ENCODE measurements at regions not wholly inside any gene's neighbourhood (a gene's known extent, or its start where the extent isn't known, plus 50 kb on each side); places are given as distances from the start of the nearest gene placed in this dataset.

GRCh38 chr15:93829115-93829870 is 402.1 kb upstream of the MCTP2 start:
- H3K4me1 ChIP-seq (ENCODE audit: control insufficient read depth in 2 of 3, insufficient read depth in 2 of 3, low read depth in 1 of 3, low read length in 3 of 3), result no peaks in the 10 kb centered on the region
- intact Hi-C loops (cut with DNase I), result no loop called here
- no peak for TF ChIP-seq CTCF (IDR thresholded peaks at IDR 0.05; ENCODE audit: borderline replicate concordance, extremely low read depth, insufficient read depth)
- no peaks in the 10 kb centered on the region for H3K9me3 ChIP-seq (ENCODE audit: control insufficient read depth in 2 of 3, insufficient read depth in 1 of 3, low read length in 3 of 3)
- H3K27me3 ChIP-seq (ENCODE audit: control insufficient read depth, insufficient read depth, low read length), result no peaks in the 10 kb centered on the region
- DNase-seq, result no peak
- H3K36me3 ChIP-seq (ENCODE audit: control insufficient read depth in 2 of 3, insufficient read depth in 3 of 3, low read length in 3 of 3), result no peaks in the 10 kb centered on the region
- H3K4me3 ChIP-seq (ENCODE audit: low read length in 3 of 3), result no peak overlapping the region
- no peak overlapping the region for H3K9ac ChIP-seq (ENCODE audit: low read length in 3 of 3)
- no peak for FAIRE-seq
- H3K27ac ChIP-seq (ENCODE audit: low read depth in 2 of 2, low read length in 2 of 2), result no peak overlapping the region

GRCh38 chr15:93826790-93827189 is 404.6 kb upstream of the MCTP2 start:
- H3K27me3 ChIP-seq (ENCODE audit: control insufficient read depth, insufficient read depth, low read length), result no peaks in the 10 kb centered on the region
- intact Hi-C loops (cut with DNase I), result no loop called here

DNA sequence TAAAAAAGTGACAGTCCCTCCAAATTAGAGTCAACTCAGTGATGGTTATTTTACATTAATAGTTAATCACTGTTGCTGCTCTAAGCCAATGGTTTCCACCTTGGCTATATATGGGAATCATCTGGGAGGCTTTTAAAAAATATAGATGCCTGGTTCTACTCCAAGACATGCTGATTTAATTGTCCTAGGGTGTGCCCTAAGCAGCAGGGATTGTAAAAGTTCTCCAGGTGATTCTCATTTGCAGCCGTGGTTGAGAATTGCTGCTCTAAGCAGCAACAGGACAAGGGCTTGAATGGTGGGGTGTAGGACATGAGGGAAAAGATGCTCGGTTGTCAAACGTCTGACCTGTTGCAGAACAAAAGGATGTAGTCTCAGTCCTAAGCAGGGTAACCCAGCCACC is 405.1 kb upstream of the MCTP2 start:
- no peak for TF ChIP-seq CTCF (IDR thresholded peaks at IDR 0.05; ENCODE audit: borderline replicate concordance, extremely low read depth, insufficient read depth)
- Histone ChIP-seq H3K9ac (ENCODE audit: low read length in 3 of 3) (no peak overlapping the region), H3K4me1 (ENCODE audit: control insufficient read depth in 2 of 3, insufficient read depth in 2 of 3, low read depth in 1 of 3, low read length in 3 of 3) (no peaks in the 10 kb centered on the region), H3K36me3 (ENCODE audit: control insufficient read depth in 2 of 3, insufficient read depth in 3 of 3, low read length in 3 of 3) (no peaks in the 10 kb centered on the region), H3K4me3 (ENCODE audit: low read length in 3 of 3) (no peak overlapping the region), H3K27ac (ENCODE audit: low read depth in 2 of 2, low read length in 2 of 2) (no peak overlapping the region), H3K9me3 (ENCODE audit: control insufficient read depth in 2 of 3, insufficient read depth in 1 of 3, low read length in 3 of 3) (no peaks in the 10 kb centered on the region), H3K27me3 (ENCODE audit: control insufficient read depth, insufficient read depth, low read length) (no peaks in the 10 kb centered on the region)
- DNase-seq (no peak), FAIRE-seq (no peak)
- intact Hi-C loops (cut with DNase I), result no loop called here

More at GRCh38 chr15:93826790-93827189, 404.6 kb upstream of the MCTP2 start:
- FAIRE-seq (no peak), DNase-seq (no peak)
- Histone ChIP-seq H3K9ac (ENCODE audit: low read length in 3 of 3) (no peak overlapping the region), H3K4me3 (ENCODE audit: low read length in 3 of 3) (no peak overlapping the region), H3K4me1 (ENCODE audit: control insufficient read depth in 2 of 3, insufficient read depth in 2 of 3, low read depth in 1 of 3, low read length in 3 of 3) (no peaks in the 10 kb centered on the region), H3K36me3 (ENCODE audit: control insufficient read depth in 2 of 3, insufficient read depth in 3 of 3, low read length in 3 of 3) (no peaks in the 10 kb centered on the region), H3K9me3 (ENCODE audit: control insufficient read depth in 2 of 3, insufficient read depth in 1 of 3, low read length in 3 of 3) (no peaks in the 10 kb centered on the region), H3K27ac (ENCODE audit: low read depth in 2 of 2, low read length in 2 of 2) (no peak overlapping the region)
- no peak for TF ChIP-seq CTCF (IDR thresholded peaks at IDR 0.05; ENCODE audit: borderline replicate concordance, extremely low read depth, insufficient read depth)

DNA sequence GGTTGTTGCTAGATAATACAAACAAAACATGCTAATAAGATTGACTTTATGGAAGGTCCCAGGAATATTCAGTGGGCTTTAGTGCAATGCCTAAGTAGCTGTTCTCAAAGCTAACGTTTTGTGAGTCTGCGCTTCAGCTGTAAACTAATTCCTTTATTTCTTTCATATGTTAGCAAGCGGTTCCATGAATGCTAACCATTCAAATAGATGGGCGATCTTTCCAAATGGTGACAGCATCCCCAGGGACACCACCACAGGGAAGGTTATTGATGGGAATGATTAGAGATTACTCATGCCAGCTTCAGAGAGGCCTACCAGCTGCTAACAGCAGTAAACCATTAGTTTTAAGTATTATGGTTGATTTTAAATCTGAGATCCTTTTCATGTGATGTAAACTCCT is 405.7 kb upstream of the MCTP2 start:
- no peak for TF ChIP-seq CTCF (IDR thresholded peaks at IDR 0.05; ENCODE audit: borderline replicate concordance, extremely low read depth, insufficient read depth)

More for the DNA sequence above, 405.7 kb upstream of the MCTP2 start:
- Histone ChIP-seq H3K9ac (ENCODE audit: low read length in 3 of 3) (no peak overlapping the region), H3K27ac (ENCODE audit: low read depth in 2 of 2, low read length in 2 of 2) (no peak overlapping the region), H3K9me3 (ENCODE audit: control insufficient read depth in 2 of 3, insufficient read depth in 1 of 3, low read length in 3 of 3) (no peaks in the 10 kb centered on the region), H3K4me1 (ENCODE audit: control insufficient read depth in 2 of 3, insufficient read depth in 2 of 3, low read depth in 1 of 3, low read length in 3 of 3) (no peaks in the 10 kb centered on the region), H3K4me3 (ENCODE audit: low read length in 3 of 3) (no peak overlapping the region), H3K27me3 (ENCODE audit: control insufficient read depth, insufficient read depth, low read length) (no peaks in the 10 kb centered on the region), H3K36me3 (ENCODE audit: control insufficient read depth in 2 of 3, insufficient read depth in 3 of 3, low read length in 3 of 3) (no peaks in the 10 kb centered on the region)
- intact Hi-C loops (cut with DNase I), result no loop called here
- no peak for DNase-seq
- FAIRE-seq, result no peak

All from kidney (tissue), 13 donors.